A549 (cell line): ENCODE measurements at regions not wholly inside any gene's neighbourhood (a gene's known extent, or its start where the extent isn't known, plus 50 kb on each side); places are given as distances from the start of the nearest gene placed in this dataset.

Experiments
- EP300 ChIP-seq, 2 experiments: fragments of >200 bp; sonication (Bioruptor Twin); formaldehyde crosslinking; IDR thresholded peaks; 2 replicates in 1 of 2; 3 replicates in 1 of 2; pipeline ENCODE4 v1.6.1; 2016 to 2017
- MAZ ChIP-seq: fragments of 150-350 bp; IDR thresholded peaks from 2 replicates; pipeline ENCODE4 v1.6.1; 2014; ENCODE audit warnings: antibody characterized with exemption, low read depth, low read length, borderline replicate concordance
- POLR2A ChIP-seq: IDR thresholded peaks from 2 replicates; pipeline ENCODE4 v1.6.1; 2012; ENCODE audit warnings: mild to moderate bottlenecking, low read length
- RNF2 ChIP-seq: fragments of 200-600 bp; sonication (generic); IDR thresholded peaks from 2 replicates; pipeline ENCODE4 v1.6.1; 2016; ENCODE audit warnings: low read depth, mild to moderate bottlenecking, antibody characterized with exemption, moderate library complexity, borderline replicate concordance
- TF ChIP-seq, protein P1 (sequence below): fragments of >200 bp; sonication (Bioruptor Twin); formaldehyde crosslinking; IDR thresholded peaks from 3 replicates; pipeline ENCODE4 v1.5.1; 2016
- TF ChIP-seq, protein P2 (sequence below): fragments of 450-650 bp; IDR thresholded peaks from 2 replicates; pipeline ENCODE4 v1.6.1; 2014; ENCODE audit warnings: antibody characterized with exemption

GRCh38 chr18:75785206-75785605 is 357.7 kb upstream of the SMIM21 start:
- TF ChIP-seq RNF2 (no peak), EP300 (IDR thresholded peaks at IDR 0.05) (no peak), MAZ (no peak), POLR2A (no peak)
- TF ChIP-seq, protein P1, sequence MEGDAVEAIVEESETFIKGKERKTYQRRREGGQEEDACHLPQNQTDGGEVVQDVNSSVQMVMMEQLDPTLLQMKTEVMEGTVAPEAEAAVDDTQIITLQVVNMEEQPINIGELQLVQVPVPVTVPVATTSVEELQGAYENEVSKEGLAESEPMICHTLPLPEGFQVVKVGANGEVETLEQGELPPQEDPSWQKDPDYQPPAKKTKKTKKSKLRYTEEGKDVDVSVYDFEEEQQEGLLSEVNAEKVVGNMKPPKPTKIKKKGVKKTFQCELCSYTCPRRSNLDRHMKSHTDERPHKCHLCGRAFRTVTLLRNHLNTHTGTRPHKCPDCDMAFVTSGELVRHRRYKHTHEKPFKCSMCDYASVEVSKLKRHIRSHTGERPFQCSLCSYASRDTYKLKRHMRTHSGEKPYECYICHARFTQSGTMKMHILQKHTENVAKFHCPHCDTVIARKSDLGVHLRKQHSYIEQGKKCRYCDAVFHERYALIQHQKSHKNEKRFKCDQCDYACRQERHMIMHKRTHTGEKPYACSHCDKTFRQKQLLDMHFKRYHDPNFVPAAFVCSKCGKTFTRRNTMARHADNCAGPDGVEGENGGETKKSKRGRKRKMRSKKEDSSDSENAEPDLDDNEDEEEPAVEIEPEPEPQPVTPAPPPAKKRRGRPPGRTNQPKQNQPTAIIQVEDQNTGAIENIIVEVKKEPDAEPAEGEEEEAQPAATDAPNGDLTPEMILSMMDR: no peak
- TF ChIP-seq, protein P2, sequence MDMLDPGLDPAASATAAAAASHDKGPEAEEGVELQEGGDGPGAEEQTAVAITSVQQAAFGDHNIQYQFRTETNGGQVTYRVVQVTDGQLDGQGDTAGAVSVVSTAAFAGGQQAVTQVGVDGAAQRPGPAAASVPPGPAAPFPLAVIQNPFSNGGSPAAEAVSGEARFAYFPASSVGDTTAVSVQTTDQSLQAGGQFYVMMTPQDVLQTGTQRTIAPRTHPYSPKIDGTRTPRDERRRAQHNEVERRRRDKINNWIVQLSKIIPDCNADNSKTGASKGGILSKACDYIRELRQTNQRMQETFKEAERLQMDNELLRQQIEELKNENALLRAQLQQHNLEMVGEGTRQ: no peak
